C4-2B (cell line): ENCODE measurements at regions not wholly inside any gene's neighbourhood (a gene's known extent, or its start where the extent isn't known, plus 50 kb on each side); places are given as distances from the start of the nearest gene placed in this dataset.

Experiments
- ZFX ChIP-seq: fragments of 450-650 bp; IDR thresholded peaks from 2 replicates; pipeline ENCODE4 v1.6.1; 2017
- TF ChIP-seq, protein P1 (sequence below): fragments of 450-650 bp; conservative IDR thresholded peaks from 2 replicates; pipeline ENCODE4 v1.5.1; 2017; ENCODE audit warnings: mild to moderate bottlenecking

DNA sequence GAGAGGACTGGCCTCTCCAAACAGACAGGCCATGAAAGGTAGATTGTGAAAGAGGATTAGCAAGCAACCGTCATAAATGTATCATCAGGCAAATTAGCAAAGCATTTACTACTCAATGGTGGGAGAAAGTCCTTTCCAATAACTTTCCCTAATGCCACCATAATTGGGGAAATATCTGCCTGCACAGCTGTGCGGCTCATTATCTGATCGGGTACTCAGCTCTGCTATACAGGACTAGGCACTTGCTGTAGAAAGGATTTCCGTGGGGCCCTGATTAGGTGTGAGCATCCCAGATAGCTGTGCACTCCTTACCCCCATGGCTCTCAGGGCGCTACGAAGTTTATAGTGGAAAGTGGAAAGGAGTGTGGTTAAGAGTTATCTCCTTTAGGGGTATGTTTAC, 309.7 kb upstream of the PLET1 start:
- TF ChIP-seq, protein P1, sequence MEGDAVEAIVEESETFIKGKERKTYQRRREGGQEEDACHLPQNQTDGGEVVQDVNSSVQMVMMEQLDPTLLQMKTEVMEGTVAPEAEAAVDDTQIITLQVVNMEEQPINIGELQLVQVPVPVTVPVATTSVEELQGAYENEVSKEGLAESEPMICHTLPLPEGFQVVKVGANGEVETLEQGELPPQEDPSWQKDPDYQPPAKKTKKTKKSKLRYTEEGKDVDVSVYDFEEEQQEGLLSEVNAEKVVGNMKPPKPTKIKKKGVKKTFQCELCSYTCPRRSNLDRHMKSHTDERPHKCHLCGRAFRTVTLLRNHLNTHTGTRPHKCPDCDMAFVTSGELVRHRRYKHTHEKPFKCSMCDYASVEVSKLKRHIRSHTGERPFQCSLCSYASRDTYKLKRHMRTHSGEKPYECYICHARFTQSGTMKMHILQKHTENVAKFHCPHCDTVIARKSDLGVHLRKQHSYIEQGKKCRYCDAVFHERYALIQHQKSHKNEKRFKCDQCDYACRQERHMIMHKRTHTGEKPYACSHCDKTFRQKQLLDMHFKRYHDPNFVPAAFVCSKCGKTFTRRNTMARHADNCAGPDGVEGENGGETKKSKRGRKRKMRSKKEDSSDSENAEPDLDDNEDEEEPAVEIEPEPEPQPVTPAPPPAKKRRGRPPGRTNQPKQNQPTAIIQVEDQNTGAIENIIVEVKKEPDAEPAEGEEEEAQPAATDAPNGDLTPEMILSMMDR, result no peak
- TF ChIP-seq ZFX, result no peak
